ENCODE measurements at regions not wholly inside any gene's neighbourhood (a gene's known extent, or its start where the extent isn't known, plus 50 kb on each side); places are given as distances from the start of the nearest gene placed in this dataset.
A peak's percentile ranks its signal among the peaks of the same experiment; 100 is the strongest.

- TF ChIP-seq AHDC1 (CRISPR knock-in tag; IDR thresholded peaks at IDR 0.05; ENCODE audit: borderline replicate concordance), result 0 out of 2 replicates have a peak, but pooled peaks have one; percentile 27
- TF ChIP-seq ZNF678 (CRISPR knock-in tag; IDR thresholded peaks at IDR 0.05), result no peak
- peak; percentile 40; the same call in 1 of the 2 replicates for TF ChIP-seq ZMYM4 (CRISPR knock-in tag; IDR thresholded peaks at IDR 0.05)
- peak; percentile 60; the same call in 1 of the 2 replicates for TF ChIP-seq SP140L (CRISPR knock-in tag; IDR thresholded peaks at IDR 0.05; ENCODE audit: borderline replicate concordance)
- no peak for TF ChIP-seq NR2F6 (IDR thresholded peaks at IDR 0.05)
- TF ChIP-seq NR2F6 (CRISPR knock-in tag; IDR thresholded peaks at IDR 0.05), result 0 out of 2 replicates have a peak, but pooled peaks have one; percentile 10
- TF ChIP-seq SPEN (CRISPR knock-in tag; IDR thresholded peaks at IDR 0.05; ENCODE audit: low read depth), result no peak
- TF ChIP-seq MED1 (CRISPR knock-in tag; IDR thresholded peaks at IDR 0.05), result peak; percentile 42; the same call in 1 of the 2 replicates
- peak; percentile 72; the same call in 1 of the 2 replicates for TF ChIP-seq SOX5 (CRISPR knock-in tag; IDR thresholded peaks at IDR 0.05; ENCODE audit: borderline replicate concordance)
- TF ChIP-seq ZNF784 (CRISPR knock-in tag; IDR thresholded peaks at IDR 0.05; ENCODE audit: borderline replicate concordance), result no peak
- TF ChIP-seq SALL1 (CRISPR knock-in tag; IDR thresholded peaks at IDR 0.05), result peak; percentile 29; the same call in 1 of the 2 replicates
- no peak for TF ChIP-seq ZNF841 (CRISPR knock-in tag; IDR thresholded peaks at IDR 0.05; ENCODE audit: borderline replicate concordance)
- no peak for TF ChIP-seq ZNF597 (CRISPR knock-in tag; IDR thresholded peaks at IDR 0.05)
- TF ChIP-seq ATF3 (CRISPR knock-in tag; IDR thresholded peaks at IDR 0.05), result no peak
- no peak for TF ChIP-seq KMT2B (CRISPR knock-in tag; IDR thresholded peaks at IDR 0.05)
- TF ChIP-seq ERF (CRISPR knock-in tag; IDR thresholded peaks at IDR 0.05), result 0 out of 2 replicates have a peak, but pooled peaks have one; percentile 29
- peak; percentile 44; the same call in 1 of the 2 replicates for TF ChIP-seq FOSL2 (CRISPR knock-in tag; IDR thresholded peaks at IDR 0.05)
- TF ChIP-seq ZFP90 (CRISPR knock-in tag; IDR thresholded peaks at IDR 0.05; ENCODE audit: borderline replicate concordance), result 0 out of 2 replicates have a peak, but pooled peaks have one; percentile 38
- no peak for TF ChIP-seq ZNF740 (CRISPR knock-in tag; IDR thresholded peaks at IDR 0.05)
- no peak for TF ChIP-seq JUN (CRISPR knock-in tag; IDR thresholded peaks at IDR 0.05)
- 0 out of 2 replicates have a peak, but pooled peaks have one; percentile 41 for TF ChIP-seq ZGPAT (CRISPR knock-in tag; IDR thresholded peaks at IDR 0.05)
Observed at GRCh38 chr2:215702116-215702902, 266.4 kb upstream of the FN1 start (continued).

All from HepG2 (cell line).